NOMO-1 treated with DMSO at 0.1 percent for 48 hours (cell line): ENCODE measurements at regions not wholly inside any gene's neighbourhood (a gene's known extent, or its start where the extent isn't known, plus 50 kb on each side); places are given as distances from the start of the nearest gene placed in this dataset.

Experiments used
- DNase-seq: peaks from one replicate; lab custom pipeline; 2025; ENCODE audit not compliant: unreplicated experiment; lab: John Stamatoyannopoulos, UW

- DNase-seq = no peak
Measured at GRCh38 chr7:156080596-156080995, 268.3 kb upstream of the SHH start.

GRCh38 chr7:156080046-156080445, 267.8 kb upstream of the SHH start:
- no peak for DNase-seq

GRCh38 chr7:156079156-156079555, 266.9 kb upstream of the SHH start:
- DNase-seq = no peak

GRCh38 chr7:156074982-156075615, 262.8 kb upstream of the SHH start:
- no peak for DNase-seq

GRCh38 chr7:156074084-156074483, 261.8 kb upstream of the SHH start:
- DNase-seq = no peak

- DNase-seq = no peak
Measured at GRCh38 chr7:156073366-156074052, 261.2 kb upstream of the SHH start.

GRCh38 chr7:156071612-156072011, 259.3 kb upstream of the SHH start:
- no peak for DNase-seq

GRCh38 chr7:156069891-156070290, 257.6 kb upstream of the SHH start:
- no peak for DNase-seq

GRCh38 chr7:156067156-156067555, 254.9 kb upstream of the SHH start:
- DNase-seq = no peak

- no peak for DNase-seq
Measured at GRCh38 chr7:156065400-156065799, 253.1 kb upstream of the SHH start.

GRCh38 chr7:156064971-156065386, 252.7 kb upstream of the SHH start:
- DNase-seq = no peak

- no peak for DNase-seq
Measured at GRCh38 chr7:156063241-156063810, 251.1 kb upstream of the SHH start.

GRCh38 chr7:156062286-156062685, 250.0 kb upstream of the SHH start:
- no peak for DNase-seq

GRCh38 chr7:156061689-156062255, 249.5 kb upstream of the SHH start:
- no peak for DNase-seq

GRCh38 chr7:156060925-156061324, 248.7 kb upstream of the SHH start:
- DNase-seq = no peak

- no peak for DNase-seq
Measured at GRCh38 chr7:156059369-156059768, 247.1 kb upstream of the SHH start.

GRCh38 chr7:156058248-156058647, 246.0 kb upstream of the SHH start:
- DNase-seq = no peak

- DNase-seq = no peak
Measured at GRCh38 chr7:156056534-156056933, 244.3 kb upstream of the SHH start.

- DNase-seq = no peak
Measured at GRCh38 chr7:156055206-156055822, 243.1 kb upstream of the SHH start.

- DNase-seq = no peak
Measured at GRCh38 chr7:156051884-156052283, 239.6 kb upstream of the SHH start.

GRCh38 chr7:156050636-156051569, 238.6 kb upstream of the SHH start:
- no peak for DNase-seq
